Vagina (tissue), 2 donors: ENCODE measurements at regions not wholly inside any gene's neighbourhood (a gene's known extent, or its start where the extent isn't known, plus 50 kb on each side); places are given as distances from the start of the nearest gene placed in this dataset.

ENCODE experiments used
- CTCF ChIP-seq, 3 experiments: fragments of 450-650 bp in 2 of 3; fragments of 200-600 bp in 1 of 3; sonication (generic) in 1 of 3; IDR thresholded peaks; one replicate each; pipeline ENCODE4 v1.5.1; 2017 to 2019; ENCODE audit warnings: antibody characterized with exemption in 3 of 3, mild to moderate bottlenecking in 2 of 3, moderate library complexity in 2 of 3
- POLR2AphosphoS5 ChIP-seq, 2 donors: sonication (generic); formaldehyde crosslinking; IDR thresholded peaks; one replicate each; pipeline ENCODE4 v1.9.0; 2017; ENCODE audit warnings: antibody characterized with exemption in 2 of 2, mild to moderate bottlenecking in 2 of 2, low read depth in 1 of 2; ENCODE audit not compliant: insufficient read depth in 1 of 2

GRCh38 chr7:123303926-123304325, 104.2 kb upstream of the SLC13A1 start:
- no peak for TF ChIP-seq CTCF (IDR thresholded peaks at IDR 0.05)
- TF ChIP-seq POLR2AphosphoS5 (IDR thresholded peaks at IDR 0.05; ENCODE audit: insufficient read depth in 1 of 2, low read depth in 1 of 2), result no peak
